ENCODE measurements at regions not wholly inside any gene's neighbourhood (a gene's known extent, or its start where the extent isn't known, plus 50 kb on each side); places are given as distances from the start of the nearest gene placed in this dataset.

GRCh38 chr6:163820745-163821458, 406.4 kb downstream of the QKI start:
- no peak for TF ChIP-seq RFX5 (IDR thresholded peaks at IDR 0.05; ENCODE audit: low read depth, low read length)
- TF ChIP-seq CTCF (conservative IDR thresholded peaks at IDR 0.05; ENCODE audit: low read depth, low read length) = no peak
- no peak for TF ChIP-seq SMC3 (IDR thresholded peaks at IDR 0.05; ENCODE audit: low read depth, low read length)
- TF ChIP-seq CHD1 (IDR thresholded peaks at IDR 0.05; ENCODE audit: low read depth, low read length) = no peak
- no peak for TF ChIP-seq POLR2A (IDR thresholded peaks at IDR 0.05; ENCODE audit: low read depth, low read length)
- no peak for TF ChIP-seq RCOR1 (IDR thresholded peaks at IDR 0.05; ENCODE audit: insufficient replicate concordance, low read length)
- TF ChIP-seq MAZ (IDR thresholded peaks at IDR 0.05; ENCODE audit: borderline replicate concordance, low read depth, low read length) = no peak
- TF ChIP-seq BHLHE40 (IDR thresholded peaks at IDR 0.05; ENCODE audit: low read depth, low read length) = no peak
- no peak for TF ChIP-seq FOS (IDR thresholded peaks at IDR 0.05; ENCODE audit: low read depth, low read length)
- no peak for TF ChIP-seq ELK1 (IDR thresholded peaks at IDR 0.05; ENCODE audit: borderline replicate concordance, low read depth, low read length)
- no peak for TF ChIP-seq CEBPB (IDR thresholded peaks at IDR 0.05; ENCODE audit: low read depth, low read length)
- TF ChIP-seq MAFK (IDR thresholded peaks at IDR 0.05; ENCODE audit: low read depth, low read length) = no peak
- TF ChIP-seq RAD21 (IDR thresholded peaks at IDR 0.05; ENCODE audit: low read length) = no peak
- TF ChIP-seq USF2 (IDR thresholded peaks at IDR 0.05; ENCODE audit: low read depth, low read length) = no peak

Data from IMR-90 (cell line).